GM19372 (cell line): ENCODE measurements at regions not wholly inside any gene's neighbourhood (a gene's known extent, or its start where the extent isn't known, plus 50 kb on each side); places are given as distances from the start of the nearest gene placed in this dataset.
"Not testable (repeated sequence)": the region's sequence is repeated elsewhere in the genome, so short reads cannot be mapped to it uniquely, and the experiment has no call there.

ENCODE experiments used
- ATAC-seq: cut with Tn5 transposase; IDR thresholded peaks from one replicate; pipeline ENCODE4 v1.9.1; 2021; ENCODE audit warnings: mild to moderate bottlenecking, low read depth, moderate library complexity; ENCODE audit not compliant: unreplicated experiment

GRCh38 chr18:10076502-10077030, 162.8 kb downstream of the VAPA start:
- no peak for ATAC-seq

GRCh38 chr18:10077986-10078385, 164.2 kb downstream of the VAPA start:
- no peak for ATAC-seq

- no peak for ATAC-seq
Measured at GRCh38 chr18:10080372-10080771, 166.6 kb downstream of the VAPA start.

- ATAC-seq, result no peak
Measured at GRCh38 chr18:10081492-10081891, 167.7 kb downstream of the VAPA start.

- ATAC-seq, result no peak
Measured at GRCh38 chr18:10085416-10085815, 171.6 kb downstream of the VAPA start.

GRCh38 chr18:10085876-10086275, 172.1 kb downstream of the VAPA start:
- no peak for ATAC-seq

- ATAC-seq, result no peak
Measured at GRCh38 chr18:10086458-10087210, 172.8 kb downstream of the VAPA start.

GRCh38 chr18:10088734-10089133, 174.9 kb downstream of the VAPA start:
- no peak for ATAC-seq

GRCh38 chr18:10089881-10090280, 176.1 kb downstream of the VAPA start:
- ATAC-seq, result no peak

- ATAC-seq, result no peak
Measured at GRCh38 chr18:10090668-10091067, 176.9 kb downstream of the VAPA start.

- ATAC-seq, result no peak
Measured at GRCh38 chr18:10093445-10093844, 179.6 kb downstream of the VAPA start.

- ATAC-seq, result no peak
Measured at GRCh38 chr18:10094154-10094553, 180.3 kb downstream of the VAPA start.

- no peak for ATAC-seq
Measured at GRCh38 chr18:10094655-10095054, 180.8 kb downstream of the VAPA start.

- ATAC-seq, result no peak
Measured at GRCh38 chr18:10095356-10095755, 181.5 kb downstream of the VAPA start.

GRCh38 chr18:10099539-10100140, 185.8 kb downstream of the VAPA start:
- no peak for ATAC-seq

GRCh38 chr18:10100196-10100595, 186.4 kb downstream of the VAPA start:
- ATAC-seq, result no peak

- ATAC-seq, result no peak
Measured at GRCh38 chr18:10100941-10101701, 187.3 kb downstream of the VAPA start.

- ATAC-seq, result no peak
Measured at GRCh38 chr18:10101729-10102128, 187.9 kb downstream of the VAPA start.

- not testable (repeated sequence) for ATAC-seq
Measured at GRCh38 chr18:10105118-10105517, 191.3 kb downstream of the VAPA start.

GRCh38 chr18:10111191-10111590, 197.4 kb downstream of the VAPA start:
- ATAC-seq, result no peak

- no peak for ATAC-seq
Measured at GRCh38 chr18:10111944-10112343, 198.1 kb downstream of the VAPA start.
